ENCODE measurements at regions not wholly inside any gene's neighbourhood (a gene's known extent, or its start where the extent isn't known, plus 50 kb on each side); places are given as distances from the start of the nearest gene placed in this dataset.

DNA sequence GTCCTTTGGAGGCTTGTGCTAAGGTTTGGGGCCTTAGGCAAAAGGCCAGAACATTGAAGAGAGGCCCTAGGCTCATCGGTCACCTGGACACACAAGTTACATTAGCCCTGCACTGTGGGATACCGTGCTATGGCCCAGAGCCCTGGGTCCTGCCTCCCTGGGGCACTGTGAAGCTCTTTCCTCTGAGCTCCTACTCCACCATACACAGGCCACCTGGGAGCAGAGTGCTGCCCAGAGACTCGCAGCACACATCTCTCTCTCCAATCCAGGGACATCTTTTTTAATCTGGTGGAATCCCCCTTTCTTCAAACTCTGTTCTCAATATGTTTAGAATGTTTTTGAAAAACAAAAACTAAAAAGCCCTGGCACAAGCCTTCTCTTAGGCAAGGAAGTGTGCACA, 314.2 kb upstream of the RGS6 start:
- WGBS, 2 donors, result 84 to 97% methylated on average over 3 of the region's 3 CpGs
- no peaks in the 10 kb centered on the region for H3K4me1 ChIP-seq
- no peaks in the 10 kb centered on the region for H3K27me3 ChIP-seq
- DNase-seq, result no peak
- no peaks in the 10 kb centered on the region for H3K9me3 ChIP-seq
- intact Hi-C loops (cut with DNase I), result no loop called here
- H3K27ac ChIP-seq, result no peak overlapping the region
- no peak for TF ChIP-seq POLR2A (IDR thresholded peaks at IDR 0.05)
- TF ChIP-seq, protein P1, sequence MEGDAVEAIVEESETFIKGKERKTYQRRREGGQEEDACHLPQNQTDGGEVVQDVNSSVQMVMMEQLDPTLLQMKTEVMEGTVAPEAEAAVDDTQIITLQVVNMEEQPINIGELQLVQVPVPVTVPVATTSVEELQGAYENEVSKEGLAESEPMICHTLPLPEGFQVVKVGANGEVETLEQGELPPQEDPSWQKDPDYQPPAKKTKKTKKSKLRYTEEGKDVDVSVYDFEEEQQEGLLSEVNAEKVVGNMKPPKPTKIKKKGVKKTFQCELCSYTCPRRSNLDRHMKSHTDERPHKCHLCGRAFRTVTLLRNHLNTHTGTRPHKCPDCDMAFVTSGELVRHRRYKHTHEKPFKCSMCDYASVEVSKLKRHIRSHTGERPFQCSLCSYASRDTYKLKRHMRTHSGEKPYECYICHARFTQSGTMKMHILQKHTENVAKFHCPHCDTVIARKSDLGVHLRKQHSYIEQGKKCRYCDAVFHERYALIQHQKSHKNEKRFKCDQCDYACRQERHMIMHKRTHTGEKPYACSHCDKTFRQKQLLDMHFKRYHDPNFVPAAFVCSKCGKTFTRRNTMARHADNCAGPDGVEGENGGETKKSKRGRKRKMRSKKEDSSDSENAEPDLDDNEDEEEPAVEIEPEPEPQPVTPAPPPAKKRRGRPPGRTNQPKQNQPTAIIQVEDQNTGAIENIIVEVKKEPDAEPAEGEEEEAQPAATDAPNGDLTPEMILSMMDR (IDR thresholded peaks at IDR 0.05), result no peak
- H3K36me3 ChIP-seq (replicated peaks in 1 of 2; ENCODE audit: insufficient read depth in 1 of 2, low read depth in 2 of 2), result no peaks in the 10 kb centered on the region
- ATAC-seq, result no peak
- no peak overlapping the region for H3K4me3 ChIP-seq

DNA sequence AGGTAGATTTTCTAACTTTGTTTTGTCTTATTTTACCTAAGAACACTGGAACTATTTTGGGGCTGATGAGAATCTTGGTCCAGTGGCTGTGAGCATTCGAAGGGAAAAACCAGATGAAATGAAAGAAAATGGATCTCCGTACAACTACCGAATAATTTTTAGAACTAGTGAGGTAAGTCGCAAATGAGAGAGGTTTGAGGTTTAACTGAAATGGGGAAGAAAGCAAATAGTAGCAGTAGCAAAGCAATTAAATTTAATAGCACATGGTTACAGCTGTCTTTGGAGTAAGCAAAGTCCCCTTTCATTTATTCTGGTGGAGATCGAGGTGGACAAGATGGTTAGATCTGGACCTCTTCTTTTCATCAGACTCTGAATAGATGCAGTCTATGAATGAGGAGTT, 313.5 kb upstream of the RGS6 start:
- intact Hi-C loops (cut with DNase I), result no loop called here
- TF ChIP-seq, protein P1 (IDR thresholded peaks at IDR 0.05), result no peak
- TF ChIP-seq POLR2A (IDR thresholded peaks at IDR 0.05), result no peak
- H3K4me1 ChIP-seq, result no peaks in the 10 kb centered on the region

GRCh38 chr14:71619472-71619871, 312.8 kb upstream of the RGS6 start:
- no peaks in the 10 kb centered on the region for H3K4me1 ChIP-seq
- no peaks in the 10 kb centered on the region for H3K27me3 ChIP-seq
- TF ChIP-seq, protein P1 (IDR thresholded peaks at IDR 0.05), result no peak
- TF ChIP-seq POLR2A (IDR thresholded peaks at IDR 0.05), result no peak
- intact Hi-C loops (cut with DNase I), result no loop called here
- 97 to 98% methylated on average over 3 of the region's 3 CpGs for WGBS, 2 donors
- DNase-seq, result no peak
- no peaks in the 10 kb centered on the region for H3K36me3 ChIP-seq (replicated peaks in 1 of 2; ENCODE audit: insufficient read depth in 1 of 2, low read depth in 2 of 2)
- no peak for ATAC-seq
- no peak overlapping the region for H3K4me3 ChIP-seq
- H3K27ac ChIP-seq, result no peak overlapping the region
- no peaks in the 10 kb centered on the region for H3K9me3 ChIP-seq

More for the DNA sequence above, 313.5 kb upstream of the RGS6 start:
- DNase-seq (no peak), ATAC-seq (no peak)
- H3K36me3 ChIP-seq (replicated peaks in 1 of 2; ENCODE audit: insufficient read depth in 1 of 2, low read depth in 2 of 2), result no peaks in the 10 kb centered on the region
- no peaks in the 10 kb centered on the region for H3K27me3 ChIP-seq
- no peaks in the 10 kb centered on the region for H3K9me3 ChIP-seq
- 95 to 96% methylated on average over 5 of the region's 5 CpGs for WGBS, 2 donors
- H3K27ac ChIP-seq, result no peak overlapping the region
- no peak overlapping the region for H3K4me3 ChIP-seq

DNA sequence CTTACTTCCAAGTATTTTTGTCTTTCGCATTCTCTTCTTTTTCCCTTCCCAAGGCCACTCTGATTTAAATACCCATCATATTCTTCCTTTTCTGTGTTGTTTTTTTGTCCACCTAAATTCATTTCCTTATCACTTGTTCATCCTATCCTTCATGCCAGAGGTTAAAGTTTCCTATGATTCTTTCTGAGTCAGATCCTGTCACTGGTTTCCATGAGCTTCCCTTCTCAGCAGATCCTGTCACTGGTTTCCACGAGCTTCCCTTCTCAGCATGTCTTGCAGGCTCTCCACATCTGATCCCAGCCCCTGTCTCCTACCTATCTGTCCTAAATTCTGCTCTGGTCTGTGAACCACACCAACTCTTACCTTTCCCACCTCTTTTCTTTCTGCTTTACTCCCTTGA, 311.8 kb upstream of the RGS6 start:
- no peak for DNase-seq
- H3K36me3 ChIP-seq (replicated peaks in 1 of 2; ENCODE audit: insufficient read depth in 1 of 2, low read depth in 2 of 2), result peaks cover 0 to 1% of the 10 kb centered on the region in 2 donors
- no peak for TF ChIP-seq POLR2A (IDR thresholded peaks at IDR 0.05)
- TF ChIP-seq, protein P1 (IDR thresholded peaks at IDR 0.05), result no peak
- ATAC-seq, result no peak
- no peak overlapping the region for H3K27ac ChIP-seq
- no peak overlapping the region for H3K4me3 ChIP-seq
- intact Hi-C loops (cut with DNase I), result no loop called here
- H3K27me3 ChIP-seq, result no peaks in the 10 kb centered on the region
- 89 to 93% methylated on average over 2 of the region's 2 CpGs for WGBS, 2 donors
- no peaks in the 10 kb centered on the region for H3K4me1 ChIP-seq
- H3K9me3 ChIP-seq, result no peaks in the 10 kb centered on the region

DNA sequence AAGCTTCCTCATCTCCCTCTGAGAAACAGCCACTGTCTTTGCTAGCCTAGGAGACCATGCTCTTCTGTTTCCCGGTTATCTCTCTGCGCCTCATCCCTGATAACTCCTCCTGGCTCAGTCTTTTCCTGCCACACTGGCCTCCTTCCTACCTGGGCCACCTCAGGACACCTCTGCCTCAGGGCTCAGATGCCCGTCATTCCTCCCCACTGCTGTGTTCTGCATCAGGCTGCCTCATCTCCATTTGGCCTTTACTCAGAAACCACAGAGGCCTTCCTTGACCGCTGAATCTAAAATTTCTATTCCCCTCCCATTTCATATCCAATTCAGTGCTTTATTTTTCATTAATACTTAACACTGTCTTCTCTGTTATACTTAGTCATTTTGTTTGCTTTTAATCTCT, 311.0 kb upstream of the RGS6 start:
- Histone ChIP-seq H3K27ac (no peak overlapping the region), H3K36me3 (replicated peaks in 1 of 2; ENCODE audit: insufficient read depth in 1 of 2, low read depth in 2 of 2) (peaks cover 0 to 3% of the 10 kb centered on the region in 2 donors), H3K9me3 (no peaks in the 10 kb centered on the region), H3K4me3 (no peak overlapping the region), H3K4me1 (no peaks in the 10 kb centered on the region), H3K27me3 (no peaks in the 10 kb centered on the region)
- 97 to 99% methylated on average over 4 of the region's 4 CpGs for WGBS, 2 donors
- no peak for TF ChIP-seq POLR2A (IDR thresholded peaks at IDR 0.05)
- TF ChIP-seq, protein P1 (IDR thresholded peaks at IDR 0.05), result no peak
- intact Hi-C loops (cut with DNase I), result no loop called here
- DNase-seq (no peak), ATAC-seq (no peak)

All from body of pancreas (tissue), 4 donors.